ENCODE measurements at regions not wholly inside any gene's neighbourhood (a gene's known extent, or its start where the extent isn't known, plus 50 kb on each side); places are given as distances from the start of the nearest gene placed in this dataset.
"Not testable (repeated sequence)": the region's sequence is repeated elsewhere in the genome, so short reads cannot be mapped to it uniquely, and the experiment has no call there.

GRCh38 chr2:13751955-13752354 lies 880.6 kb upstream of the LRATD1 start:
- no peak for DNase-seq

- no peak for DNase-seq
Observed at GRCh38 chr2:13758412-13758811, 874.1 kb upstream of the LRATD1 start.

- DNase-seq, result no peak
Observed at GRCh38 chr2:13768274-13768673, 864.2 kb upstream of the LRATD1 start.

GRCh38 chr2:13770279-13770678 lies 862.2 kb upstream of the LRATD1 start:
- no peak for DNase-seq

- no peak for DNase-seq
Observed at GRCh38 chr2:13779996-13780395, 852.5 kb upstream of the LRATD1 start.

GRCh38 chr2:13791019-13791547 lies 841.4 kb upstream of the LRATD1 start:
- no peak for DNase-seq

GRCh38 chr2:13806539-13806938 lies 826.0 kb upstream of the LRATD1 start:
- DNase-seq, result no peak

GRCh38 chr2:13813236-13813635 lies 819.3 kb upstream of the LRATD1 start:
- no peak for DNase-seq

GRCh38 chr2:13818002-13818401 lies 814.5 kb upstream of the LRATD1 start:
- no peak for DNase-seq

GRCh38 chr2:13819896-13820295 lies 812.6 kb upstream of the LRATD1 start:
- DNase-seq, result no peak

- no peak for DNase-seq
Observed at GRCh38 chr2:13821255-13821880, 811.1 kb upstream of the LRATD1 start.

GRCh38 chr2:13822365-13822764 lies 810.2 kb upstream of the LRATD1 start:
- no peak for DNase-seq

GRCh38 chr2:13826314-13826853 lies 806.1 kb upstream of the LRATD1 start:
- no peak for DNase-seq

- no peak for DNase-seq
Observed at GRCh38 chr2:13858626-13859025, 773.9 kb upstream of the LRATD1 start.

- DNase-seq, result not testable (repeated sequence)
Observed at GRCh38 chr2:13868275-13868674, 764.2 kb upstream of the LRATD1 start.

GRCh38 chr2:13876491-13877037 lies 756.0 kb upstream of the LRATD1 start:
- DNase-seq, result no peak

GRCh38 chr2:13877571-13877970 lies 754.9 kb upstream of the LRATD1 start:
- DNase-seq, result no peak

GRCh38 chr2:13884291-13884976 lies 748.1 kb upstream of the LRATD1 start:
- DNase-seq, result no peak

- no peak for DNase-seq
Observed at GRCh38 chr2:13901526-13901925, 731.0 kb upstream of the LRATD1 start.

- no peak for DNase-seq
Observed at GRCh38 chr2:13905831-13906230, 726.7 kb upstream of the LRATD1 start.

GRCh38 chr2:13916066-13916465 lies 716.5 kb upstream of the LRATD1 start:
- DNase-seq, result no peak

GRCh38 chr2:13917958-13918357 lies 714.6 kb upstream of the LRATD1 start:
- DNase-seq, result no peak

- no peak for DNase-seq
Observed at GRCh38 chr2:13919981-13920382, 712.5 kb upstream of the LRATD1 start.

- no peak for DNase-seq
Observed at GRCh38 chr2:13921245-13921644, 711.3 kb upstream of the LRATD1 start.

All from activated CD8-positive, alpha-beta memory T cell treated with anti-CD3 and anti-CD28 coated beads, Interleukin-2, amount 50 U/mL, for 48 hours (primary cell).